IPS DF 4.7 (cell line): ENCODE measurements at regions not wholly inside any gene's neighbourhood (a gene's known extent, or its start where the extent isn't known, plus 50 kb on each side); places are given as distances from the start of the nearest gene placed in this dataset.
"Not testable (repeated sequence)": the region's sequence is repeated elsewhere in the genome, so short reads cannot be mapped to it uniquely, and the experiment has no call there.

ENCODE experiments used
- DNase-seq: peaks from one replicate; pipeline ENCODE4 v3.0.0-alpha.2; 2013; ENCODE audit warnings: low spot score; ENCODE audit errors: extremely low read depth

DNA sequence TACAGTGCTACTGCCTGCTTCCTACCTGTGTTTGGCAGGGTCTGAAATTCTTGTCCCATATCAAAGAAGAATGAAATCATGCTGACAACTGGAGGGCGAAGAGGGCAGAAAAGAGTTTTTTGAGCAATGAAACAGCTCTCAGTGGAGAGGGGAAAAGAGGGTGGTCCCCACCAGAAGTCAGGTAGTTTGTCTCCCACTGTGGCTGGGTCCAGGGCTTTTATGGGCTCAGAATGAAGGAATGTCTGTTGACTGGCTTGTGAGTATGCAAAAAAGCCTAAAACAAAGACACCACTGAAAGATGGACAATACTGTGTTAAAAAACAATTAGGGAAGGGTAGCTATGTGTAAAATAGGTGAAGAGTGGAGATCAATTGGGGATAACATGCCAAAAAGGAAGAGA lies 115.0 kb downstream of the ADAM29 start:
- DNase-seq: no peak

- DNase-seq: peak; percentile 14
These were observed 115.8 kb downstream of the ADAM29 start for GRCh38 chr4:175034007-175034406.

GRCh38 chr4:175034986-175035705 lies 117.0 kb downstream of the ADAM29 start:
- no peak for DNase-seq

DNA sequence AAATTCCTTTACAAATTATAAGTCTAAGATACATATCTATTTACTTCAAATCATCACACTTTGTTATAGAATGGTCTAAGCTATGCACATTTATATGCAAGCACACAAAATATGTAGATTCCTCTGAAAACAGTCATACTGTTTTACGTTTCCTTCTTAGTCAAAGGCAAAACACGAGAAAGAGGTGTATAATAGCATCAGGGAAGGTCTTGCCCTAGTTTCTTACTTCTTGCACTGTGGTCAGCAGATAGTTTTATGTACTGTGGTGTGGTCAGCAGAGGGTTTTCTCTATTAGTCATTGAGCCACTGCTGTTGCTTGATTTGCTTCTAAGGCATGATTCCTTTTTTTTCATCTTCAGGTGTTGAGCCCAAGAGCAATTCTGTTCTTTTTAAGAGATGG lies 117.7 kb downstream of the ADAM29 start:
- DNase-seq: no peak

DNA sequence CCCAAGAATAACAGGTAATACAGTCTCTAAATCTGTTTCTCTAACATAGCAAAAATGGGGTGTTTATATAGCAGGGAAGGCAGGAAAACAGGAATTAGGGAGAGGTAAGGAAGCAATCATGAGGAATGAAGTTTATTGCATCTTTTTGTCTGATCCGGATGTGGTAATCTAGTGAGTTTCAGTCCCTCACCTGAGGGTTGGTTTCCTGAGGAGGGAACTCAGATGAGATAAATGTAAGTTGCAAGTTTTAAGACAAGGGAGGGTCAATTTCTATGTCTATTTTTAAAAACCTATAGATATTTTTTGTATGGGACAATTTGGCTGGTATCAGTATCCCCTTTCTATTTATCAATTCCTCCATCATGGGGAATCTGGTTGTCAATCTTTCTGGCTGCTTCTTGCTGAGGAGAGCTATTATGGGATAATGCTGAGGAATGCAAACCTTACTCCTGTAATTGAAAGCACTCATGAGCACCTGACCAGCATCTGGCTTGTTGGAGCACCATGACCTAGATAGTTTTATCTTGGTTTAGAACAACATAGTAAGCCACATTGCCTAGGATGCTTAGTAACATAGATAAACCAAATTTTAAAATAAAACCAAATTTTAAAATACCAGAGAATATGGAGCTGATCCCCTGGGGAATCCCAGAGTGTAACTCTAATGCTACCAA lies 130.1 kb downstream of the ADAM29 start:
- DNase-seq: no peak

GRCh38 chr4:175048906-175049305 lies 130.7 kb downstream of the ADAM29 start:
- no peak for DNase-seq

DNA sequence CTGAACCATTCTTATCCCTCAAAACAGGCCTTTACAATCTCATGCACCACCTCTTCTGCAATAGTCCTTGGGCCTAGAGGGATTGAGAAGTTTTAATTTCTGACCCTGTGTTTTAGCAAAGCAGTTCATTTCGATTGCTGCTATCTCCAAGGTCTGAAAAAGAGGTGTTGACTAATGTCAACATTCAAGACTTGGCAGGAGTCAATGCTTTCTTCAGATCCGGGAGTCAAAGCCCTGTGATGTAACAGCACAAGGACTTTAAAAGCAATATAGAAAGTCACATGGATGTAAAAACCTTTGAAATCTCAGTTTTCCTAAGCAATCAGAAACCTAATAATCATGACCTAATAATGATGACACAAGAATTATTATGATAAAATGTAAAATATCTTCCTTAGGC lies 133.8 kb downstream of the ADAM29 start:
- no peak for DNase-seq

DNA sequence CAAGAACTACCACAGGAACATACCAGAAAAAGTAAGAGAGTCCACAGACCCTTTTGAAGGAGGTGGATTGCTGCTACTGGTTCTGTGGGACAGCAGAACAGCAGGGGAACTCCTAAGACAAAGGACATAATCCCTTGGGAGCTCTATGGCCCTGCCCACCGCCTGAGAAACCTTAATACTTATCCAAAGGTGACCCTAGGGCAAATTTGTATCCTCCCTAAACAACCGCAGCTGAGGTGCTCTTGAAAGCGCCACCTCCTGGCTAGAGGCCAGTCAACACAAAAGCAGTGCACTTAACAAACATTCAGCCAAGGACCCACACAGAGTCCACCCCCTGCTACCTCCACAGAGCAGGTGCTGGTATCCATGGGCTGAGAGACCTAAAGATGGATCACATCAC lies 136.8 kb downstream of the ADAM29 start:
- peak; percentile 46 for DNase-seq

GRCh38 chr4:175062183-175062592 lies 144.0 kb downstream of the ADAM29 start:
- DNase-seq: no peak

DNA sequence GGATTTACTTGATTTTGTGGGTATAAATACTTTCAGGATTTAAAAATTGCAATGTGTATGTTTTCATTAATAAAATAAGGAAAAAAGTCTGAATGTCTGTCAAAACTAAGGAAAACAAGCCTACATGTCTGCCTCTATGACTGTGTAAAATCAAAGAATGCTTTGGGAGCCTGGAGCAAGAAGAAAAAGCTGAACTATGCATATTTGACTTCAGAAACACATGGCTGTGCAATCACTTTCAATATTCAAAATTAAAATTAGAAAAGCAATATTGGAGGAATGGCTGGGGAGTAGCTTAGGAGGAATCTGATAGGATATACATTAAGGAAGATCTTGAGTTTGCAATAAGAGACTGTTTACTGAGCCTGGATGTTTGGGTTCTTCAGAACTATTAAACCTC lies 147.1 kb downstream of the ADAM29 start:
- no peak for DNase-seq

DNA sequence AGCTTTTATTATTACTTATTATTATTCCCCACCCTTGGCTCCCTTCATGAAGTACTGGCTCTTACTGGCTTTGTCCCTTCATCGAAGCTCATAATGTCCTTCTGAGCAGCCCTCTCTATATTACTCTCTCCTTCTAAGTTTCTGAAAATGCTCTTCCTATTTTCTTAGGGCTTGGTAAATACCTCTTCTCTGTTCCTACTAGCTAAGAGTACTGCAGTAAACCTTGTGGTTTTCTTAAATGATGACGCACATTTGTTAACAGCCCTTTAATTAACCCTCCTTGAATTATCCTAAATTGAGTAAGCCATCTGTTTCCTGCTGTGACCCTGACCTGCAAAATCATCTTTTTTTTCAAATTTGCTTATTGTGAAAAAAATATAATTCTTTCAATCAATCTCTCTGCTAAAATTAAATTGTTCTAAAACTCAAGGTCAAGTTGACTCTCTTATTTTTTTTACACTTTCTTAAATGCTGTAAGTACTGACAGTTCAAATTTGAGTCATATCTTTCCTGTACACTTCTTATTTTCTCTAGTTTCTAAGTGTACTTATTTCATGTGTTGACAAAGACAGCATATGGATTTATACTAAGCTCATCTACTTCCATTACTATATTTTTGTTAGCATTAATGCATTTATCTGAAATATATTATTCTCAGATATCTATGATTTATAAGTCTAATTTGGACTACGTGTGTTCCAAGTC lies 148.9 kb downstream of the ADAM29 start:
- DNase-seq: no peak

GRCh38 chr4:175068266-175068665 lies 150.1 kb downstream of the ADAM29 start:
- DNase-seq: no peak

DNA sequence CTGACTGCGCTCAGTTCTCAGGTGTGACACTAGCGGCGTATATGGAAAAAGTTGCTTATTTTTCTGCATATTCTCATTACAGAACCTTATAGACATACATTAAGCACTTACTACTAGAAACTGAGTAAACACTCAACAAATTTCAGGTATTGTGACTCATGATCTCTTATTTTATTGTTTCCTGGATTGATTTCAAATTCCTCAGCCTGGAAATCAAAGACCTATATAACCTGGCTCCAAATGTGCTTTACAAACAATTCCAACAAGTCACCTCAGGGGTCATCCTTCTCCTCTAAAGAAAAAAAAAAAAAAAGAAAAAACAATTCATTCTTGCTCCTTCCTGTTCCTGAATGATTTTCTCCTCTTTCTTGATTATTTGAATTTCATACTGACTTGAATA lies 152.3 kb downstream of the ADAM29 start:
- DNase-seq: no peak

DNA sequence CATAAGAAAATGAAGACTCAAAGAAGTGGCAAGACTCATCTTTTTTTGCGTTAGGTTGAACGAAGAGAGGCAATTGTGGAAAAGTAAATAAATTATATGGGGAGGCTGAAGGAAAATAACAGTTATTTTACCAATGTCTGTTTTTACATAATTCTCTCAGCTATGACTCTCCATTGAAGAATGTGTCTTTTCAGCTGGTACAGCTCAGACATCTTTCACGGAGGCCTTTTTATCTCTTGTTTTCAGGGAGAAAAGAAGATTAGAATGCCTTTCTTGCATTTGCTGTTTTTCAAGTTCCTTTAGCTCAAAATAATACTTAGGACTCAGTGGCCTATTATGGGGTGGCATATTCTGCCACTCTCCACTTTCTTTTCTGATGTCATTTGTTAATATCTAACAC lies 153.0 kb downstream of the ADAM29 start:
- no peak for DNase-seq

GRCh38 chr4:175087145-175087544 lies 169.0 kb downstream of the ADAM29 start:
- DNase-seq: no peak

DNA sequence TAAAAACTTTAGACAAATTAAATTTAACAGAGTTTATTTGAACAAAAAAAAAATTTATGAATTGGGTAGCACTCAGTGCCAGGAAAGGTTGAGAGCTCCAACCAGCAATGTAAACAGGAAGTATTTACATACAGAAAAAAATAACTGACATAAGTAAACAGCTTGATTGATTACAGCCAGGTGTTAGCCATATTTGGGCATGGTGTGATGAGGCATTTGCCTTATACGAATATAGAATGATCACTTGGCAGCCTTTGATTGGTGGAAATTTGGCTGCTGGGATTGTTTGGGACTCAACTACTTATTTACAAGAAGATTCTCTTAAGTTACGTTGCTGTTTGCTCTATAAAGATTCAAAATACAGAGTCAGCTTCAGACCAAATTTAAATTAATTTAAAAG lies 172.0 kb downstream of the ADAM29 start:
- no peak for DNase-seq

DNA sequence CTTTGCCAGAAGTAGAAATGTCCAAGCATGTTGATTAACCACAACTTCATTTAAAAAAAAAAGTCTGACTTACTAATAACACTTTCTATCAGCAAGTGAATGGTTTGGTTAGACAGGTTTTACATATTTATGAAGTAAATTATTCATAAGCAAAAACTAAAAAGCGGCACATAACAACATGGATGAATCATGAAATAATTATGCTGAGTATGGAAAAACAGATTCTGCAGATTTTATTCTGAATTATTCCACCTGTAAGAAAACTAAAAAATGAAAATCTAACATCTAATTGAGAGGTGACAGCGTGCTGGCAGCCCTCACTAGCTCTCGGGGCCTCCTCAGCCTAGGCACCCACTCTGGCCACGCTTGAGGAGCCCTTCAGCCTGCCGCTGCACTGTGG lies 173.5 kb downstream of the ADAM29 start:
- no peak for DNase-seq

DNA sequence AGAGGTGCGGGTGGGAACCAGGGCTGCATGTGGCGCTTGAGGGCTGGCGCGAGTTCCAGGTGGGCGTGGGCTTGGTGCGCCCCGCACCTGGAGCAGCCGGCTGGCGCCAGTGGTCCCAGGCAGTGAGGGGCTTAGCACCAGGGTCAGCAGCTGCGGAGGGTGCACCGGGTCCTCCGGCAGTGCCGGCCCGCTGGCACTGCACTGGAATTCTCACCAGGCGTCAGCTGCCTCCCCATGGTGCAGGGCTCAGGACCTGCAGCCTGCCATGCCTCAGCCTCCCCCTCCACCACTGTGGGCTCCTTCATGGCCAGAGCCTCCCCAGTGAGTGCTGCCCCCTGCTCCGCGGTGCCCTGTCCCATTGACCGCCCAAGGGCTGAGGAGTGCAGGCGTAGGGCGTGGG lies 174.0 kb downstream of the ADAM29 start:
- no peak for DNase-seq

- not testable (repeated sequence) for DNase-seq
These were observed 174.9 kb downstream of the ADAM29 start for GRCh38 chr4:175093055-175093454.

GRCh38 chr4:175103403-175103802 lies 185.2 kb downstream of the ADAM29 start:
- no peak for DNase-seq

GRCh38 chr4:175106301-175106700 lies 188.1 kb downstream of the ADAM29 start:
- no peak for DNase-seq

GRCh38 chr4:175109933-175110332 lies 191.8 kb downstream of the ADAM29 start:
- peak; percentile 9 for DNase-seq
